Neural cell (in vitro differentiated cells): ENCODE measurements at regions not wholly inside any gene's neighbourhood (a gene's known extent, or its start where the extent isn't known, plus 50 kb on each side); places are given as distances from the start of the nearest gene placed in this dataset.

Experiments used
- H2AFZ ChIP-seq: fragments of 200-600, 300-800 bp; sonication (generic), shearing (Covaris generic); 2 replicates; pipeline ENCODE4 v1.6.0; 2014; ENCODE audit warnings: low read depth, mild to moderate bottlenecking, antibody characterized with exemption, low read length, moderate library complexity
- H3F3A ChIP-seq: fragments of 200-600 bp; shearing (Covaris generic); 2 replicates; pipeline ENCODE4 v1.6.1; 2016; ENCODE audit warnings: mild to moderate bottlenecking, moderate library complexity, mixed read lengths, antibody characterized with exemption, low read length; ENCODE audit not compliant: insufficient read depth, poor library complexity, severe bottlenecking
- H3K27ac ChIP-seq: fragments of 200-600, 300-800 bp; sonication (generic), shearing (Covaris generic); 2 replicates; pipeline ENCODE4 v1.5.1; 2014; ENCODE audit warnings: mild to moderate bottlenecking, low read length, moderate library complexity
- H3K27me3 ChIP-seq: fragments of 300-800, 200-600 bp; sonication (generic), shearing (Covaris generic); 2 replicates; pipeline ENCODE4 v1.6.0; 2014; ENCODE audit warnings: mild to moderate bottlenecking, low read depth, low read length, moderate library complexity; ENCODE audit not compliant: insufficient read depth
- H3K36me3 ChIP-seq: fragments of 300-800, 200-600 bp; sonication (generic), shearing (Covaris generic); 2 replicates; pipeline ENCODE4 v1.5.1; 2014; ENCODE audit warnings: mild to moderate bottlenecking, antibody characterized with exemption, low read length, moderate library complexity; ENCODE audit not compliant: insufficient read depth
- H3K4me2 ChIP-seq: fragments of 300-800, 200-600 bp; sonication (generic), shearing (Covaris generic); 2 replicates; pipeline ENCODE4 v1.6.0; 2014; ENCODE audit warnings: mild to moderate bottlenecking, low read length
- H3K4me3 ChIP-seq: fragments of 300-800, 200-600 bp; sonication (generic), shearing (Covaris generic); 2 replicates; pipeline ENCODE4 v1.5.1; 2014; ENCODE audit warnings: mild to moderate bottlenecking, low read length, moderate library complexity
- H3K79me2 ChIP-seq: fragments of 200-600 bp; shearing (Covaris generic); replicated peaks from 2 replicates; pipeline ENCODE4 v1.6.0; 2014; ENCODE audit warnings: mild to moderate bottlenecking, low read length, moderate library complexity; ENCODE audit not compliant: insufficient read depth
- H3K9ac ChIP-seq: fragments of 300-800, 200-600 bp; sonication (generic), shearing (Covaris generic); 2 replicates; pipeline ENCODE4 v1.6.1; 2016; ENCODE audit warnings: mild to moderate bottlenecking, low read length, mixed read lengths
- H3K9me2 ChIP-seq: fragments of 200-600 bp; shearing (Covaris generic); 2 replicates; pipeline ENCODE4 v1.6.1; 2016; ENCODE audit warnings: mild to moderate bottlenecking, low read length, mixed read lengths; ENCODE audit not compliant: insufficient read depth
- H3K9me3 ChIP-seq: fragments of 200-600, 300-800 bp; sonication (generic), shearing (Covaris generic); 2 replicates; pipeline ENCODE4 v1.6.1; 2016; ENCODE audit warnings: mild to moderate bottlenecking, mixed run types, low read length, moderate library complexity, mixed read lengths
- H4K20me1 ChIP-seq: fragments of 200-600 bp; shearing (Covaris generic); 2 replicates; pipeline ENCODE4 v1.6.1; 2016; ENCODE audit warnings: mild to moderate bottlenecking, mixed run types; ENCODE audit not compliant: insufficient read depth
- CTCF ChIP-seq: fragments of 450-650 bp; IDR thresholded peaks from 2 replicates; pipeline ENCODE4 v1.5.1; 2014; ENCODE audit warnings: antibody characterized with exemption, mild to moderate bottlenecking, moderate library complexity; ENCODE audit not compliant: poor library complexity, severe bottlenecking
- EP300 ChIP-seq: fragments of 450-650 bp; conservative IDR thresholded peaks from 2 replicates; pipeline ENCODE4 v1.6.1; 2014; ENCODE audit warnings: antibody characterized with exemption, mild to moderate bottlenecking, moderate library complexity; ENCODE audit not compliant: poor library complexity, severe bottlenecking
- EZH2 ChIP-seq: fragments of 200-600, 300-800 bp; shearing (Covaris generic), sonication (generic); IDR thresholded peaks from 2 replicates; pipeline ENCODE4 v1.6.1; 2014; ENCODE audit warnings: antibody characterized with exemption, low read length, borderline replicate concordance, mild to moderate bottlenecking; ENCODE audit not compliant: insufficient read depth, poor library complexity, severe bottlenecking
- MXI1 ChIP-seq: fragments of 450-650 bp; conservative IDR thresholded peaks from 2 replicates; pipeline ENCODE4 v1.6.1; 2014; ENCODE audit warnings: antibody characterized with exemption, mild to moderate bottlenecking; ENCODE audit not compliant: poor library complexity, severe bottlenecking
- POLR2AphosphoS5 ChIP-seq: IDR thresholded peaks from 2 replicates; pipeline ENCODE4 v1.6.1; 2012
- RAD21 ChIP-seq: fragments of 450-650 bp; conservative IDR thresholded peaks from 2 replicates; pipeline ENCODE4 v1.6.1; 2014; ENCODE audit warnings: antibody characterized with exemption, mild to moderate bottlenecking, moderate library complexity
- SMC3 ChIP-seq: fragments of 450-650 bp; conservative IDR thresholded peaks from 2 replicates; pipeline ENCODE4 v1.6.1; 2014; ENCODE audit warnings: antibody characterized with exemption, mild to moderate bottlenecking, moderate library complexity; ENCODE audit not compliant: poor library complexity
- TAF1 ChIP-seq: IDR thresholded peaks from 2 replicates; pipeline ENCODE4 v1.6.1; 2012; ENCODE audit warnings: low read depth
- TF ChIP-seq, protein P1 (sequence below): IDR thresholded peaks from 2 replicates; pipeline ENCODE4 v1.6.1; 2012; ENCODE audit warnings: borderline replicate concordance

GRCh38 chr3:68172039-68172438 lies 517.6 kb upstream of the SUCLG2 start:
- H3K9ac ChIP-seq = no peak overlapping the region

GRCh38 chr3:68163968-68164367 lies 509.6 kb upstream of the SUCLG2 start:
- no peak overlapping the region for H2AFZ ChIP-seq
- no peak overlapping the region for H3K27ac ChIP-seq
- no peaks in the 10 kb centered on the region for H3K9me3 ChIP-seq
- H3F3A ChIP-seq = no peaks in the 10 kb centered on the region
- no peaks in the 10 kb centered on the region for H3K9me2 ChIP-seq
- no peak overlapping the region for H3K9ac ChIP-seq
- TF ChIP-seq RAD21 (no peak), CTCF (no peak), POLR2AphosphoS5 (no peak), EZH2 (no peak), TAF1 (no peak), MXI1 (no peak), EP300 (no peak), SMC3 (no peak)
- TF ChIP-seq, protein P1, sequence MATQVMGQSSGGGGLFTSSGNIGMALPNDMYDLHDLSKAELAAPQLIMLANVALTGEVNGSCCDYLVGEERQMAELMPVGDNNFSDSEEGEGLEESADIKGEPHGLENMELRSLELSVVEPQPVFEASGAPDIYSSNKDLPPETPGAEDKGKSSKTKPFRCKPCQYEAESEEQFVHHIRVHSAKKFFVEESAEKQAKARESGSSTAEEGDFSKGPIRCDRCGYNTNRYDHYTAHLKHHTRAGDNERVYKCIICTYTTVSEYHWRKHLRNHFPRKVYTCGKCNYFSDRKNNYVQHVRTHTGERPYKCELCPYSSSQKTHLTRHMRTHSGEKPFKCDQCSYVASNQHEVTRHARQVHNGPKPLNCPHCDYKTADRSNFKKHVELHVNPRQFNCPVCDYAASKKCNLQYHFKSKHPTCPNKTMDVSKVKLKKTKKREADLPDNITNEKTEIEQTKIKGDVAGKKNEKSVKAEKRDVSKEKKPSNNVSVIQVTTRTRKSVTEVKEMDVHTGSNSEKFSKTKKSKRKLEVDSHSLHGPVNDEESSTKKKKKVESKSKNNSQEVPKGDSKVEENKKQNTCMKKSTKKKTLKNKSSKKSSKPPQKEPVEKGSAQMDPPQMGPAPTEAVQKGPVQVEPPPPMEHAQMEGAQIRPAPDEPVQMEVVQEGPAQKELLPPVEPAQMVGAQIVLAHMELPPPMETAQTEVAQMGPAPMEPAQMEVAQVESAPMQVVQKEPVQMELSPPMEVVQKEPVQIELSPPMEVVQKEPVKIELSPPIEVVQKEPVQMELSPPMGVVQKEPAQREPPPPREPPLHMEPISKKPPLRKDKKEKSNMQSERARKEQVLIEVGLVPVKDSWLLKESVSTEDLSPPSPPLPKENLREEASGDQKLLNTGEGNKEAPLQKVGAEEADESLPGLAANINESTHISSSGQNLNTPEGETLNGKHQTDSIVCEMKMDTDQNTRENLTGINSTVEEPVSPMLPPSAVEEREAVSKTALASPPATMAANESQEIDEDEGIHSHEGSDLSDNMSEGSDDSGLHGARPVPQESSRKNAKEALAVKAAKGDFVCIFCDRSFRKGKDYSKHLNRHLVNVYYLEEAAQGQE = no peak
- no peaks in the 10 kb centered on the region for H4K20me1 ChIP-seq
- H3K27me3 ChIP-seq = no peaks in the 10 kb centered on the region
- no peak overlapping the region for H3K4me3 ChIP-seq
- H3K4me2 ChIP-seq = no peak overlapping the region
- no peaks in the 10 kb centered on the region for H3K36me3 ChIP-seq
- no peaks in the 10 kb centered on the region for H3K79me2 ChIP-seq

More at GRCh38 chr3:68172039-68172438, 517.6 kb upstream of the SUCLG2 start:
- Histone ChIP-seq H3K79me2 (no peaks in the 10 kb centered on the region), H3K9me2 (no peaks in the 10 kb centered on the region), H3K9me3 (no peaks in the 10 kb centered on the region), H4K20me1 (no peaks in the 10 kb centered on the region), H3K27me3 (no peaks in the 10 kb centered on the region), H3K27ac (no peak overlapping the region), H3K4me3 (no peak overlapping the region), H3F3A (no peaks in the 10 kb centered on the region), H2AFZ (no peak overlapping the region), H3K36me3 (no peaks in the 10 kb centered on the region), H3K4me2 (no peak overlapping the region)
- TF ChIP-seq SMC3 (no peak), CTCF (no peak), MXI1 (no peak), EP300 (no peak), EZH2 (no peak), TAF1 (no peak), RAD21 (no peak), POLR2AphosphoS5 (no peak)
- TF ChIP-seq, protein P1 = no peak
